Stimulated activated memory B cell treated with anti-CD40 and anti-IgM and Interleukin-4, amounts not matched to agents 10 μg/mL and 1 μg/mL and 100 μg/mL, for 72 hours (primary cell): ENCODE measurements at regions not wholly inside any gene's neighbourhood (a gene's known extent, or its start where the extent isn't known, plus 50 kb on each side); places are given as distances from the start of the nearest gene placed in this dataset.

Experiments
- ATAC-seq: fragments of 150-1000 bp; cut with Tn5 transposase; 2 replicates; pipeline ENCODE4 v1.10.0; 2021
- H3K27ac Mint-ChIP-seq: one replicate; pipeline ENCODE4 v1.8.0; 2022; ENCODE audit warnings: mild to moderate bottlenecking, mixed read lengths
- H3K27me3 Mint-ChIP-seq: one replicate; pipeline ENCODE4 v1.8.0; 2022; ENCODE audit warnings: mixed read lengths
- H3K36me3 Mint-ChIP-seq: one replicate; pipeline ENCODE4 v1.8.0; 2022; ENCODE audit warnings: mixed read lengths
- H3K4me1 Mint-ChIP-seq: one replicate; pipeline ENCODE4 v1.8.0; 2022; ENCODE audit warnings: mixed read lengths
- H3K4me3 Mint-ChIP-seq: one replicate; pipeline ENCODE4 v1.8.0; 2022; ENCODE audit warnings: mild to moderate bottlenecking, moderate library complexity, mixed read lengths
- H3K9me3 Mint-ChIP-seq: one replicate; pipeline ENCODE4 v1.8.0; 2022; ENCODE audit warnings: mixed read lengths

GRCh38 chr15:60057554-60057953 lies 53.4 kb downstream of the FOXB1 start:
- Mint-ChIP-seq H3K27me3 (peaks cover 24% of the 10 kb centered on the region), H3K27ac (no peak overlapping the region), H3K9me3 (peaks cover 15% of the 10 kb centered on the region), H3K4me3 (no peak overlapping the region), H3K4me1 (no peaks in the 10 kb centered on the region), H3K36me3 (no peaks in the 10 kb centered on the region)
- no peak for ATAC-seq

DNA sequence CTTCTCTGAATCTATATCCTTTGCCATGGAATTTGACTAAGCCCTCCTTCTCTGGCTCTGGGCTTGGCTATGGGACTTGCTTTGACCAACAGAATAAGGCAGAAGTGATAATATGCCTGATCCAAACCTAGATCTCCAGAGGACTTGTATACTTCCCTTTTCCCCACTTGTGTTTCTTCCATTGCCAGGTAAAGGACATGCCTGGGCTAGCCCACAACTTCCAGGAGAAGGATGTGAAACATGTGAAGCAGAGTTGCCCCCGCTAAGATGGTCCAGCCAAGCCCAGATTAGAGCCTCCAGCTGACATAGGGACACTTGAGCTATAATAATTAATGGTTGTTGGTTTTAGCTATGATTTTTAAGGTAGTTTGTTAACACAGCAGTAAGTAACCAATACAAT lies 55.1 kb downstream of the FOXB1 start:
- peaks cover 26% of the 10 kb centered on the region for H3K27me3 Mint-ChIP-seq
- no peak for ATAC-seq
- H3K4me1 Mint-ChIP-seq, result no peaks in the 10 kb centered on the region
- H3K27ac Mint-ChIP-seq, result no peak overlapping the region
- no peak overlapping the region for H3K4me3 Mint-ChIP-seq
- no peaks in the 10 kb centered on the region for H3K36me3 Mint-ChIP-seq
- H3K9me3 Mint-ChIP-seq, result peaks cover 15% of the 10 kb centered on the region

DNA sequence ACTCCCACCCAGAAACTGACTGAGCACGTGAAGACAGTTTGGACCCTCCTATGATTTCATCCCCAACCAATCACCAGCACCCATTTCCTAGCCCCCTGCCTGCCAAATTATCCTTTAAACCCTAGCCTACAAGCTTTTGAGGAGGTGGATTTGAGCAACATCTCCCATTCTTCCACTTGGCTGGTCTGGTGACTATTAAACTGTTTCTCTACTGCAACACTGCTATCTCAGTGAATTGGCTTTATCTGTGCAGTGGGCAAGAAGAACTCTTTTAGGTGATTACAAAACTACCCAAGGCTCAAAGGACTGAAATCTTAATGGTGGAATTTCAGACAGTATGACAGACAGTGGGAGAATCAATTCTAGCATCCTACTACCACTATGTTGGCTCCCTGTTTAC lies 57.6 kb downstream of the FOXB1 start:
- H3K4me3 Mint-ChIP-seq, result no peak overlapping the region
- H3K27me3 Mint-ChIP-seq, result peaks cover 27% of the 10 kb centered on the region
- H3K9me3 Mint-ChIP-seq, result peaks cover 15% of the 10 kb centered on the region
- no peak overlapping the region for H3K27ac Mint-ChIP-seq
- H3K36me3 Mint-ChIP-seq, result no peaks in the 10 kb centered on the region
- ATAC-seq, result no peak
- no peaks in the 10 kb centered on the region for H3K4me1 Mint-ChIP-seq

GRCh38 chr15:60062826-60063225 lies 58.7 kb downstream of the FOXB1 start:
- Mint-ChIP-seq H3K9me3 (peaks cover 15% of the 10 kb centered on the region), H3K27ac (no peak overlapping the region), H3K4me1 (no peaks in the 10 kb centered on the region), H3K27me3 (peaks cover 22% of the 10 kb centered on the region), H3K4me3 (no peak overlapping the region), H3K36me3 (no peaks in the 10 kb centered on the region)
- no peak for ATAC-seq

DNA sequence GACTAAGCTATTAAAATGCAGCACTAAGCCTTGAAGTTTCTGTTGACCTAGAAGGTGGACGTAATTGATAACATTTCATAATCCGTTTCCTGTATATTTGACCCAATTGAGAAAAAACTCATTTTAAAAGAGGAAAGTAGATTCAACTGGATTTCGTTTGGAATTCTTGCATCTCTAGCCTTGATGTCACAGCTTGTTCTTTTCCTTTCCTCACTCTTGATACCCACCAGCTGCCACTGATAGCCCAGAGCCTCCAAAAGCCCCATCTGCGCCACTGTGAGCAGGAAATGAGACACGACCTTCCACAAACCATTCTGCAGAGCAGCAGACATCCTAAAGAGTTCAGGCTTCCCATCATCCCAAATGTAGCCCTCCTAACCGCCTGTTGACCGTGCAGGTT lies 61.8 kb downstream of the FOXB1 start:
- Mint-ChIP-seq H3K27ac (no peak overlapping the region), H3K27me3 (peaks cover 25% of the 10 kb centered on the region), H3K9me3 (peaks cover 10% of the 10 kb centered on the region), H3K4me3 (no peak overlapping the region), H3K36me3 (no peaks in the 10 kb centered on the region), H3K4me1 (no peaks in the 10 kb centered on the region)
- no peak for ATAC-seq

DNA sequence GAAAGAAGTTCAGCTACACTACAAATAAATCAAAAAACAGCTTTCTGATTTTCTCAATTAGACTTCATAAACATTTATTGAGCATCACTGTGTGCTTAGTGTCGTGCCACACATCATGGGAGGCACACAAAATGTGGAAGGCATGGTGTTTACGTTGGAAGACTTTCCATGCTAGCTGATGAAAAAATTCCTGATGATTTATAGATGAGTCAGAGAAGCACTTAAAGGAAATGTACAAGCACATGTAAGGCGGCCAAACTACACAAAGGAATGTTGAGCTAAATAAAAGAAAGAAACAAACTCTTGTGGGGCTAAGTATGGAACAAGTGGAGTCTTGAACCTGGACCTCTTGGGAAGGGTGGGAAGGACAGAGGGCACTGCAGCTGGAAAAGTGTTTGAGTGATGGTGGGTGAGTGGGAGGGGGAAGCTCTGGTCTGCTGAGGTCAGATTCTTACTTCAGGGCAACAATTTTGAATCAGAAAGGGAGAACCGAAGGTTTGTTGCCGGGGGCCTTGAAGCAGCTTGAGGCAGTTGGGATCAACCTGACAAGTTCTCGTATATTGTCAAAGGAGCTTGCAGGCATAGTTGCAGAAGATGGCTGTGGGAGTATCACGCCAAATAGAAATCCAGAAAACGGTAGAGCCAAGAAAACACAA lies 66.9 kb downstream of the FOXB1 start:
- H3K27me3 Mint-ChIP-seq, result peaks cover 15% of the 10 kb centered on the region

GRCh38 chr15:60072826-60073465 lies 68.8 kb downstream of the FOXB1 start:
- Mint-ChIP-seq H3K36me3 (no peaks in the 10 kb centered on the region), H3K27ac (no peak overlapping the region), H3K4me1 (no peaks in the 10 kb centered on the region), H3K9me3 (peaks cover 3% of the 10 kb centered on the region), H3K4me3 (no peak overlapping the region), H3K27me3 (peaks cover 4% of the 10 kb centered on the region)
- no peak for ATAC-seq

More for the DNA sequence above, 66.9 kb downstream of the FOXB1 start:
- ATAC-seq, result no peak
- Mint-ChIP-seq H3K36me3 (no peaks in the 10 kb centered on the region), H3K4me1 (no peaks in the 10 kb centered on the region), H3K9me3 (peaks cover 3% of the 10 kb centered on the region), H3K4me3 (no peak overlapping the region), H3K27ac (no peak overlapping the region)

DNA sequence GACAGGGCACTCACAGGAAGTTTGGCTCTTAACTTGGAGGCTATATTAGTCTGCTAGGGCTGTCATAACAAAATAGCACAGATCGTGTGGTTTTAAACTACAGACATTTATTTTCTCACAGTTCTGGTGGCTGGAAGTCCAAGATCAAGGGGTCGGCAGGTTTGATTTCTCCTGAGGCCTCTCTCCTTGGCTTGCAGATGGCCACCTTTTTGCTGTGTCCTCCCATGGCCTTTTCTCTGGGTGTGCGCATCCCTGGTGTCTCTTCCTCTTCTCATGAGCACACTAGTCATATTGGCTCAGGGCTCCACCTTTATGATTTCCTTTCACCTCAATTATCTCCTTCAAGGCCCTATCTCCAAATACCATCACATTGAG lies 69.3 kb downstream of the FOXB1 start:
- Mint-ChIP-seq H3K4me3 (no peak overlapping the region), H3K4me1 (no peaks in the 10 kb centered on the region), H3K9me3 (peaks cover 3% of the 10 kb centered on the region), H3K36me3 (no peaks in the 10 kb centered on the region), H3K27ac (no peak overlapping the region), H3K27me3 (no peaks in the 10 kb centered on the region)
- ATAC-seq, result no peak

DNA sequence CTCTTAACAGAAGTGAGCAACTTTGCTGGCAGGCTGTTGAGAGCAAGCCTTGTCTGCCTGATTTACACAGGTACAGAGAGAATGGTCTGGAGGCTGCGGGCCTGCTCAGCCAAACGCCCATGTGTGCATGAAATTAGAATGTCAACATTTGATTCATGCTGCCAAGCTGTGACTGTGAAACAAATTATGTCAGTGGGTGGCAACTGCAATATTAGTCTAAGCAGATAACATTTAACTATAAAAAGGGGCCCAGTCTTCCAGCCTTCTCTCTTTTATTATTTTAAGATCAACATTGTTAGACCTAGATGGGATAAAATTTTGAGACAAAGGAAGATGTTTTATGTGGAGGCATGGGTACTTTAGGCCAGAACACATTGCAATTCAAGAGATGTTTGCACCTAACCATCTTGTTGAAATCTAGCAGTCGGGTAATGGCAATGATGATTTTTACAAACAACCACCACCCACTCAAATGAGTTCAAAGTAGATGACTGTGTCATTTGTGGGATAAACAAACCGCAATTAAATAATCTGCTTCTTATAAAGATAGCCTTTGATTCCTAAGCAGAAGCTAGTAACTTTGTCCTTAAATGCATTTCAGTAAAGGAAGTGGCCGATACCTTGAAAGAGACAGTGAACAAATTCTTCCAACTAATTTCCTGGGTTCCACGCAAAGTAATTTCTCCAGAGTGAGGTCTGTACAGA lies 70.2 kb downstream of the FOXB1 start:
- Mint-ChIP-seq H3K9me3 (peaks cover 3% of the 10 kb centered on the region), H3K4me1 (no peaks in the 10 kb centered on the region), H3K4me3 (no peak overlapping the region), H3K27me3 (no peaks in the 10 kb centered on the region), H3K36me3 (no peaks in the 10 kb centered on the region), H3K27ac (no peak overlapping the region)
- no peak for ATAC-seq

- Mint-ChIP-seq H3K27ac (no peak overlapping the region), H3K4me1 (no peaks in the 10 kb centered on the region), H3K4me3 (no peak overlapping the region), H3K27me3 (no peaks in the 10 kb centered on the region), H3K36me3 (no peaks in the 10 kb centered on the region), H3K9me3 (peaks cover 3% of the 10 kb centered on the region)
- no peak for ATAC-seq
These were observed 71.9 kb downstream of the FOXB1 start for GRCh38 chr15:60076045-60076444.

- Mint-ChIP-seq H3K27ac (no peak overlapping the region), H3K4me3 (no peak overlapping the region), H3K27me3 (no peaks in the 10 kb centered on the region), H3K9me3 (peaks cover 3% of the 10 kb centered on the region), H3K4me1 (no peaks in the 10 kb centered on the region), H3K36me3 (no peaks in the 10 kb centered on the region)
- ATAC-seq, result no peak
These were observed 72.6 kb downstream of the FOXB1 start for GRCh38 chr15:60076582-60077276.

- Mint-ChIP-seq H3K27me3 (no peaks in the 10 kb centered on the region), H3K4me3 (no peak overlapping the region), H3K36me3 (no peaks in the 10 kb centered on the region), H3K27ac (no peak overlapping the region), H3K9me3 (peaks cover 3% of the 10 kb centered on the region), H3K4me1 (no peaks in the 10 kb centered on the region)
- ATAC-seq, result no peak
These were observed 73.7 kb downstream of the FOXB1 start for GRCh38 chr15:60077581-60078359.

GRCh38 chr15:60079210-60079609 lies 75.1 kb downstream of the FOXB1 start:
- no peaks in the 10 kb centered on the region for H3K4me1 Mint-ChIP-seq
- H3K27me3 Mint-ChIP-seq, result no peaks in the 10 kb centered on the region
- no peaks in the 10 kb centered on the region for H3K36me3 Mint-ChIP-seq
- ATAC-seq, result no peak
- H3K27ac Mint-ChIP-seq, result no peak overlapping the region
- H3K9me3 Mint-ChIP-seq, result no peaks in the 10 kb centered on the region
- no peak overlapping the region for H3K4me3 Mint-ChIP-seq

DNA sequence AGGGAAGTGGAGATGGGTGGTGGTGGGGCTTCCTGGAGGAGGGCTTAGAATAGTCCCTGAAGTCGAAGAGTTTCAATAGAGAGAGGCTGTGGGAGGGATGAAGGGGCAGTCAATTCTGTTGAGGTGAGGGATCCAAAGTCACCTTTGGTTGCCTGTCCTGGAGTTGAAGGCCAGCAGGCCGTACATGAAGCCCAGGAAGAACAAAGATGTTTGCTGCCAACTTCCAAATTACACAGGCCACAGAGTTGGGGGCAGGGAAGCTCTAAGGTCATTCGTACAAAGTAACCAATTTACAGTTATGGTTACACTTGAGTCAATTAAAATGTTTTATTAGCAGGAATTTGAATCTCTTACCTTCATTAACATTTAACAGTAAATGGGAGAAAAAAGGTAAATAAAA lies 77.9 kb downstream of the FOXB1 start:
- no peaks in the 10 kb centered on the region for H3K4me1 Mint-ChIP-seq
- H3K4me3 Mint-ChIP-seq, result no peak overlapping the region
- no peaks in the 10 kb centered on the region for H3K9me3 Mint-ChIP-seq
- no peak overlapping the region for H3K27ac Mint-ChIP-seq
- H3K27me3 Mint-ChIP-seq, result peaks cover 5% of the 10 kb centered on the region
- no peak for ATAC-seq
- no peaks in the 10 kb centered on the region for H3K36me3 Mint-ChIP-seq

- Mint-ChIP-seq H3K36me3 (no peaks in the 10 kb centered on the region), H3K4me1 (no peaks in the 10 kb centered on the region), H3K27ac (no peak overlapping the region), H3K4me3 (no peak overlapping the region), H3K27me3 (peaks cover 9% of the 10 kb centered on the region), H3K9me3 (no peaks in the 10 kb centered on the region)
- ATAC-seq, result no peak
These were observed 79.2 kb downstream of the FOXB1 start for GRCh38 chr15:60083318-60083717.
